GM21723 (cell line): ENCODE measurements at regions not wholly inside any gene's neighbourhood (a gene's known extent, or its start where the extent isn't known, plus 50 kb on each side); places are given as distances from the start of the nearest gene placed in this dataset.
A peak's percentile ranks its signal among the peaks of the same experiment; 100 is the strongest.

Experiments used
- ATAC-seq: cut with Tn5 transposase; IDR thresholded peaks from one replicate; pipeline ENCODE4 v1.9.1; 2021; ENCODE audit warnings: mild to moderate bottlenecking, moderate library complexity; ENCODE audit not compliant: unreplicated experiment

GRCh38 chrX:9311421-9312160, 153.3 kb upstream of the TBL1X start:
- ATAC-seq = no peak

DNA sequence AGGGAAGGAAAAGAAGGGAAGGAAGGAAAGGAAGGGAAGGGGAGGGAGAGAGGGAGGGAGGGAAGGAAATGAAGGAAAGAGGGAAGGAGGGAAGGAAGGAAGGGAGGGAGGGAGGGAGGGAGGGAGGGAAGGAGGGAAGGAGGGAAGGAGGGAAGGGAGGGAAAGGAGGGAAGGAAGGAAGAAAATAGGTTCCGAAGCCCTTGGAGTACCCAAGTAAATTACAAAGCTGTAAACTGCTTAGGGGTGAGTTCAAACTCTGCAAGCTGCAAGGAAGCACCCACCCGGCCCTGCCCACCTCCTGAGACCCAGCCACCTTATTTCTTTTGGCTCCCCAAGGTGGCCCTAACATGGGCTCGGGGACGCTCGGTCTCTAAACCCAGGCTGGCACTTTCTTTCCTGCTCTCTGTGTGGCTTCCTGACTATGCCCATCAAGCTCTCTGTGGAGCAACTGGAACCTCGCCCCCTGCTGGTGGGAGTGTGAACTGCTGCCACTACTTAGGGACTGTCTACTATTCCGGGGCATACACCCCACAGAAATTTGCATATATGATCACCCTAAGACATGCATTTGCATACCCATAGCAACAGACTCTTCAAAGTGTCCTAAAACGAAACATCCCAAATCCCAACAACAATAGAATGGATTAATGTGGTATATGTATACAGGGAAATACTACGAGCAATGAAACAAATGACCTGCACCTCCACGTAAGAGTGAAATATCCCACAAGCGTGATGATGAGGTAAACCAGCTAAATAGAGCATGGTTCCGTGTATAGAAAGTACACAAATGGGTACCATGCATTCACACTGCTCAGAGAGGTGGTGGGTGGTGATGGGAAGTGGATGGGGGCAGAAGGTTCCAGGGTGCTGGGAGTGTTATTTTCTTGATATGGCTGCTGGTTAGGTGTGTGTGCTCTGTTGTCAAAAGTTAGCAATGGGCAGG, 151.7 kb upstream of the TBL1X start:
- peak; percentile 80 for ATAC-seq

- no peak for ATAC-seq
Measured at GRCh38 chrX:9315086-9315485, 149.8 kb upstream of the TBL1X start.

DNA sequence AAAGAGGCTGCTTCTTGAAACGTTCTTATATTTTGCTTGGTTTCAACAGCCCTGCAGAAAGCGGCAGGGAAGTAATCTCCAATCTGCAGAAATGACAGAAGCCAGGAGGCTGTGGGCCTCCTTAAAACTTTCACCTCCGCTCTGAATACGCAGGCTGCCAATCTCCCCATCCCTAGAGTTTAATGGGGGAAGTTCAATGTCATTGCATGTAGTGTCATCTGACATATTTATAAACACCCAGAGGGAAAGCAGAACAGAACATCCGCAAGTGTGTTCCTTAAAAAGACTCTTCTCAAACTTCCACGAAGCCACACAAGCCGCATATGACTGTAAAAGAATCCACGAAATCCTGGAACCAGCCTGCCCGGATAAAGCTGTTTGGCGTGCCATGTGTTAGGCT, 148.8 kb upstream of the TBL1X start:
- ATAC-seq = no peak

DNA sequence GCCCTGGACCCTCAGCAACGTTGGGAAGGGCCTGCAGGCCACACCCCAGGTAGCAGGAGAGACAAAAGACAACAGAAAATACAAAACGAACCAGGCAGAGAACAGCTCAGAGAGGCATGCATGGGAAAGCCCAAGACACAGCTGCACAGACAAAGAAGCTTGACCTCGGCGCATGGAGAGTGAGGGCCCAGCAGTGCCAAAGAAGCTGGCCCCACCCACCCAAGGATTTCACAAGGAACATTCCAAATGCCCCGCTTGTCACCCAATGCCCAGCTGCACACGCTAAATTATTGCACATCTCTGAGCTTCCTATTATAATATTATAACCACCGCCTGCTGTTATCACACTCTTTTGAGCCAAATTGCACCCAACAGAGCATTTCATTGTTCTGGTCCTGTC, 147.7 kb upstream of the TBL1X start:
- ATAC-seq = no peak

DNA sequence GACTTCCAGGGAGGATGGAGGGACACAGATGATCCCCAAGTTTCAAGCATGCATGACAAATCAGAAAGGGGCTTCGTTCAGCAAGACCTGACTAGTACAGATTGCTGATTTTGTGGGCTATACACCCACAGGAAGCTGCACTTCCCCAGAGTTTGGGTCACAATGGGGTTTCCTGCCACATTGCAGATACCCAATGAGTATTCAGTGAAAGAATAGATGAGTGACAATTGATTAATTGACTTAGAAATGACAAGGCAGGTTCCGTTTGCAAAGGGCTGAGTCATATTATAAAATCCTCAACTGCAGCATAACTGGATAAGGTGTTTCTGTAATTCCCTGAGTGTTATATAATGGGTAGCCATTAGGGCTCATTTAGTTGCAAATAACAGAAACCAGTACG, 146.6 kb upstream of the TBL1X start:
- ATAC-seq = no peak

DNA sequence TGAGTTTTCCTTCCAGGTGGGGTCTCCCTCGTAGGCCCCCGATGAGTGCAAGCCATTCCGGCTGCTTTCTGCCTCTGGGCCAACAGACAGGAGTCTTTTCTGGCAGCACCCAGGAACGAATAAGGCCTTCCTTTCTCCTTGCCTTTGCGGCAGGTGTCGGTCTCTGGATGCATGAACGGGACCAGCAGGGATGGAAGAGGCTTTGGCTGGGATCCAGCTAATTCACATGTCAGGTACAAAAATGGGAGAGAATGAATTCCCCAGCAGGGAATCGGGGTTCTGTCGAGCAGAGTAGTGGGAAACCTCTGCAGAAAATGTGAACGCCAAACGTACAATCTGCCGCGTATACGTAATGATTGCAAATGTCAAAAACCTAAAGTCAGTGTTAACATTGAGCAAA, 146.1 kb upstream of the TBL1X start:
- ATAC-seq = no peak

DNA sequence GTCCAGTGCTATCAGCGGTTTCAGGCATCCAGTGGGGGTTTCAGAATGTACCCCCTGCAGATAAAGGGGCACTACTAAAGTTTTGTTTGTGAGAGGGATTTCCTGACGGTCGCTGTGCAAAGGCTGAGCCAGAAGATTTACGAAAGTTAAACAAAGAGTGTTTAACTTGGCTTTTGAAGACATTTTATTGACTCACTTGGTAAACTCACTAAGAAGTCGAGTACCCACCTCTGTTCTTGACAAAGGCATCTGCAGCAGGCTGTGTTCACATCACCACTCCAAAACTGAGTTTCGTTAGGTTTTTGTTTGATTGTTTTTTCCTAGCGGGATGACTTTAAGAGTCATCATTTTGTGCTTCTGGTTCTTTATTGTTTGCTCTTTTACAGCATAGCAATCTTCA, 143.9 kb upstream of the TBL1X start:
- no peak for ATAC-seq

DNA sequence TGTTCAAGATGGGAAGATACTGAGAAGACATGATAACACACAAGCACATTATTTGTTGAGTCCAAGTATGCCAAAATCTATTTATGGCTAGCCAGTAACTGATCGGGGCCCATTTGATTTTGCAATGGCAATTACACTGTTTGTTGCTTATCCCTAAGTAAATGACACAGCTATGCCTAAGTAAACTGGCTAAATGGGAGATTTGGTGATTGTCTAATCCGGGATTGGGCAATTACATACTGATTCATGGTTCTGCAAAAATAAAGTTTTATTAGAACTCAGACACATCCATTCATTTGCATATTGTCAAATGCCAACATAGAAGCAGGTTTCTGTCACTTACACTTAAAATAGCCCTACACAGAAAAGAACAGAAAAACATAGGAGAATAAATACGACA, 140.2 kb upstream of the TBL1X start:
- no peak for ATAC-seq

DNA sequence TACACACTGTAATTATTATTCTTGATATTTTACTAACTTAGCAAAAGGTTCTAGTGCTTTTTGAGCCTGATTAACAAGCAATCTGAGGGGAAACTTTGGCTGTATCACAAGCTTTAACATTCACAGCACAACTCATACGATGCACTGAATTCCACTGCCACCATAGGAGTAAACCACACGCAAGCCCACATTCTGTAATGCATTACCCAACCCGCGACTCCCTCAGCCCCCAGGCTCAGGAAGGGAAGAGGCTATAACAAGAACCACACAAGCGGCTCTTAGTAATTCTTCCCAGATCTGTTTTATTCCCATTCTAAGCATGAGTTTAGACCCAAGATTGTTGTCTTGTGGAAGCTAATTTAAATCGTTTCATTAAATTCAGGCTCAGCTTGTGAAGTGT, 138.5 kb upstream of the TBL1X start:
- no peak for ATAC-seq

GRCh38 chrX:9327086-9327746, 137.6 kb upstream of the TBL1X start:
- no peak for ATAC-seq

GRCh38 chrX:9327747-9328145, 137.1 kb upstream of the TBL1X start:
- no peak for ATAC-seq

- ATAC-seq = no peak
Measured at GRCh38 chrX:9329056-9329455, 135.8 kb upstream of the TBL1X start.

DNA sequence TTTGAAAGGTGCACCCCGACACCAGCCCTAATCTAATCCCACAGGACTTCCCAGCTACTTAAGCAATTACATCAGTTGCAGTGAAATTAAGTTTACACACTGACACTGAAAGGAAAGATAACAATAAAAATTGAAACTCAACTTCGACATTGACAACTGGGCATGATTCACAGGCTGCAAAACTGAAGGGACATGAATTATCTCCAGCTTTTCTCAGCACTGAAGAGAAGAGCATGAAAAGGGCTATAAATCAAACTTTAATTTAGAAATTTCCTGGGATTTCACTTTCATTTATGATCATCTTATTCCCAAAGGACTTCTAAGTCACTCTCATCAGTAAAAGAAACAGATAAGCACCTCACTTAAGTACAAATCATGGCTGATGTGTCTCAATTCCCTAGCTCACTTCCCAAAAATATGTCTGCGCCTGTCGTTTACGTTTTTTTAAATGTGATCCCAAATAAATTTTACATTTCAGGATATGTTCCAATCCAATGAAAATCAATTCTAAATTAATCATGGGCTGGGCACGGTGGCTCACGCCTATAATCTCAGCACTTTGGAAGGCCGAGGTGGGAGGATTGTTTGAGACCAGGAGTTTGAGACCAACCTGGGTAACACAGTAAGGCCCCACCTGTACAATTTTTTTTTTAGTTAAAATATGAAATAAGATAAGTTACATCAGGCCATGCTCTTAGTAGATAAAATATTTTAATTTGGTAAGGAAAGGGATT, 134.4 kb upstream of the TBL1X start:
- ATAC-seq = no peak

GRCh38 chrX:9333873-9334560, 130.8 kb upstream of the TBL1X start:
- no peak for ATAC-seq

- no peak for ATAC-seq
Measured at GRCh38 chrX:9335251-9335650, 129.6 kb upstream of the TBL1X start.

- ATAC-seq = no peak
Measured at GRCh38 chrX:9336456-9336855, 128.4 kb upstream of the TBL1X start.

- ATAC-seq = no peak
Measured at GRCh38 chrX:9337046-9337445, 127.8 kb upstream of the TBL1X start.

- no peak for ATAC-seq
Measured at GRCh38 chrX:9338986-9339385, 125.9 kb upstream of the TBL1X start.
